ENCODE measurements at regions not wholly inside any gene's neighbourhood (a gene's known extent, or its start where the extent isn't known, plus 50 kb on each side); places are given as distances from the start of the nearest gene placed in this dataset.

DNA sequence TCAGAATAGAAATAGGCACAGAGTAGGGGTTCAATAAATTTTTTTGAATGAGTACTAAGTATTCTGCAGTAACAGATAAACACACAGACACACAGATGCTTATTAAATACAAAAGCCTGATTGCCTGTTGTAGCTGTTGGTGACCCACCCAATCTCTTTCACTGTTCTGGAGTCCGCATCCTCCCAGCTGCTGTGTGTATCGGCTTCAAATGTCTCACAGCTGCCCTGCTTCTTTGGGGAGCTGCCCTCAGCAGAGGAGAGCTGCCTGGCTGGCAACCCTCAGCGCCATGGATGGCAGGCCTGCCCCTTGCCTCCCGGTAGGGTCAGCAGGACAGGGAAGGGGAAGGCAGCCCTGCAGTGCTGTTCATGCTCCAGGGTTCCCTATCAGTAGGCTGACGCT, 50.5 kb upstream of the PRNP start:
- TF ChIP-seq POLR2A (IDR thresholded peaks at IDR 0.05; ENCODE audit: low read depth, low read length) = no peak
- TF ChIP-seq TAF1 (IDR thresholded peaks at IDR 0.05; ENCODE audit: low read depth, low read length) = no peak
- no peak for TF ChIP-seq POLR2AphosphoS5 (IDR thresholded peaks at IDR 0.05; ENCODE audit: low read depth, low read length)
- no peak for TF ChIP-seq SPI1 (IDR thresholded peaks at IDR 0.05; ENCODE audit: low read depth, low read length)
- no peak for TF ChIP-seq PAX5 (IDR thresholded peaks at IDR 0.05; ENCODE audit: insufficient read depth, low read length, severe bottlenecking)
